COLO668 (cell line): ENCODE measurements at regions not wholly inside any gene's neighbourhood (a gene's known extent, or its start where the extent isn't known, plus 50 kb on each side); places are given as distances from the start of the nearest gene placed in this dataset.
"Not testable (repeated sequence)": the region's sequence is repeated elsewhere in the genome, so short reads cannot be mapped to it uniquely, and the experiment has no call there.

Experiments used
- DNase-seq: peaks from one replicate; lab custom pipeline; 2025; ENCODE audit not compliant: unreplicated experiment; lab: John Stamatoyannopoulos, UW

- no peak for DNase-seq
These were observed 771.2 kb downstream of the FSCB start for GRCh38 chr14:43735932-43736331.

GRCh38 chr14:43729143-43729542, 777.9 kb downstream of the FSCB start:
- no peak for DNase-seq

GRCh38 chr14:43706900-43707299, 800.2 kb downstream of the FSCB start:
- DNase-seq, result no peak

GRCh38 chr14:43698561-43699284, 808.4 kb downstream of the FSCB start:
- DNase-seq, result not testable (repeated sequence)

GRCh38 chr14:43697003-43697402, 810.1 kb downstream of the FSCB start:
- DNase-seq, result no peak

- no peak for DNase-seq
These were observed 814.4 kb downstream of the FSCB start for GRCh38 chr14:43692706-43693105.

GRCh38 chr14:43687921-43688320, 819.2 kb downstream of the FSCB start:
- DNase-seq, result no peak

GRCh38 chr14:43677581-43677980, 829.5 kb downstream of the FSCB start:
- no peak for DNase-seq

GRCh38 chr14:43674273-43674672, 832.8 kb downstream of the FSCB start:
- no peak for DNase-seq

GRCh38 chr14:43671716-43672485, 835.2 kb downstream of the FSCB start:
- DNase-seq, result no peak

- DNase-seq, result no peak
These were observed 837.7 kb downstream of the FSCB start for GRCh38 chr14:43669355-43669754.

- no peak for DNase-seq
These were observed 841.4 kb downstream of the FSCB start for GRCh38 chr14:43665570-43666267.

GRCh38 chr14:43655194-43655593, 851.9 kb downstream of the FSCB start:
- not testable (repeated sequence) for DNase-seq

GRCh38 chr14:43651896-43652295, 855.2 kb downstream of the FSCB start:
- peak; percentile 36 for DNase-seq

- peak; percentile 36 for DNase-seq
These were observed 855.8 kb downstream of the FSCB start for GRCh38 chr14:43651185-43651787.

GRCh38 chr14:43649508-43649907, 857.6 kb downstream of the FSCB start:
- DNase-seq, result no peak

- no peak for DNase-seq
These were observed 859.8 kb downstream of the FSCB start for GRCh38 chr14:43647302-43647701.

- DNase-seq, result no peak
These were observed 866.3 kb downstream of the FSCB start for GRCh38 chr14:43640718-43641267.

GRCh38 chr14:43625294-43625693, 881.8 kb downstream of the FSCB start:
- no peak for DNase-seq

- DNase-seq, result no peak
These were observed 885.8 kb downstream of the FSCB start for GRCh38 chr14:43621282-43621681.

- DNase-seq, result no peak
These were observed 911.8 kb downstream of the FSCB start for GRCh38 chr14:43595096-43595772.
